Ovary (tissue), 7 donors: ENCODE measurements at regions not wholly inside any gene's neighbourhood (a gene's known extent, or its start where the extent isn't known, plus 50 kb on each side); places are given as distances from the start of the nearest gene placed in this dataset.
"Not testable (repeated sequence)": the region's sequence is repeated elsewhere in the genome, so short reads cannot be mapped to it uniquely, and the experiment has no call there.

Source experiments
- DNase-seq, 5 donors: peaks; one replicate each; pipeline ENCODE4 v3.0.0-alpha.2; 2019 to 2020
- H3K27ac ChIP-seq, 2 donors: fragments of 200-600 bp; one replicate each; pipeline versions ENCODE4 v1.5.1 to v1.8.0; 2019 to 2022
- H3K27me3 ChIP-seq: fragments of 200-600 bp; one replicate; pipeline ENCODE4 v1.8.0; 2022
- H3K36me3 ChIP-seq: fragments of 200-600 bp; sonication (generic); one replicate; pipeline ENCODE4 v1.5.1; 2019
- H3K4me1 ChIP-seq: one replicate; pipeline ENCODE4 v1.8.1; 2013; ENCODE audit warnings: mild to moderate bottlenecking, moderate library complexity; ENCODE audit not compliant: insufficient read depth
- H3K4me3 ChIP-seq: fragments of 200-600 bp; sonication (generic); one replicate; pipeline ENCODE4 v1.5.1; 2017
- H3K9me3 ChIP-seq, 2 donors: fragments of 200-600 bp in 1 of 2; sonication (generic) in 1 of 2; one replicate each; pipeline versions ENCODE4 v1.5.1 to v1.8.1; 2013 to 2019; ENCODE audit warnings: mild to moderate bottlenecking in 1 of 2, moderate library complexity in 1 of 2
- EP300 ChIP-seq: sonication (generic); formaldehyde crosslinking; IDR thresholded peaks from one replicate; pipeline ENCODE4 v1.6.1; 2017; ENCODE audit warnings: antibody characterized with exemption
- POLR2A ChIP-seq: fragments of 450-650 bp; IDR thresholded peaks from one replicate; pipeline ENCODE4 v1.6.1; 2017; ENCODE audit warnings: antibody characterized with exemption, mild to moderate bottlenecking, moderate library complexity
- WGBS, 3 donors: extraction: QIAGEN DNeasy Blood & Tissue Kit in 1 of 3; methylation state at CpG; one replicate each; pipeline versions ENCODE4 v1.1.5 to v1.1.7; 2013 to 2017; 5-methylcytosine and 5-hydroxymethylcytosine counted together
- intact Hi-C, 4 donors: fragments of 100-400 bp; cut with DNase I; formaldehyde crosslinking; loops; one replicate each; pipeline versions ENCODE4 v1.11.0 to v1.15.1; 2022 to 2023
- TF ChIP-seq, protein P1 (sequence below), 3 donors: fragments of 450-650 bp in 2 of 3; fragments of 200-600 bp in 1 of 3; IDR thresholded peaks; one replicate each; pipeline versions ENCODE4 v1.5.1 to v1.8.0; 2016 to 2022; ENCODE audit warnings: antibody characterized with exemption in 3 of 3, mild to moderate bottlenecking in 1 of 3
- donor health status: DM: no; HTN: no; CAD: no; lungs with moderate emphysema.
- donor health status: DM: no; HTN: no; CAD: no.
- donor health status: Bipolar disorder and iron deficiency.
- donor health status: DM: no; HTN: no; CAD: no.
- donor health status: DM: yes; HTN: yes; CAD: no.

DNA sequence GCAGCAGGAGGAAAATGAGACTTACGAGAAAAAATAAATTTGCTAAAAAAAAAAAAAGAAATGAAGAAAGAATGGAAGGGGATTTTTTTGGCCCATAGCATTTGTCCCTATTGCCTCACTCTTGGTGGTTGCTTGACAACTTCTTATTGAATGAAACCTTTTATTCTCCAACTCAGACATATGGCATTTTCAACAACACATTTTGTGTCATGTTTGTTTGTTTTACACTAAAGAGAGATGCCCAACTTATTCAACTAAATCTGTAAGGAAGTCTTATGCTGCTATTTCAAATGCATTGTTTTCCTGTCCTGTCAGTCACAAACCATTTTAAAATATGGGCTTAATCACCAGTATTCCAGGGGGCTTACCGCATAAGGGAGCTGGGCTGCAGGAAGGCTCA, 409.1 kb upstream of the TENM3 start:
- DNase-seq = no peak
- intact Hi-C loops = no loop called here
- no peaks in the 10 kb centered on the region for H3K9me3 ChIP-seq
- 88 to 94% (median 92%) methylated on average over 2 of the region's 2 CpGs for WGBS, 3 donors
- H3K27ac ChIP-seq = no peak overlapping the region
- H3K27me3 ChIP-seq = no peaks in the 10 kb centered on the region
- TF ChIP-seq, protein P1, sequence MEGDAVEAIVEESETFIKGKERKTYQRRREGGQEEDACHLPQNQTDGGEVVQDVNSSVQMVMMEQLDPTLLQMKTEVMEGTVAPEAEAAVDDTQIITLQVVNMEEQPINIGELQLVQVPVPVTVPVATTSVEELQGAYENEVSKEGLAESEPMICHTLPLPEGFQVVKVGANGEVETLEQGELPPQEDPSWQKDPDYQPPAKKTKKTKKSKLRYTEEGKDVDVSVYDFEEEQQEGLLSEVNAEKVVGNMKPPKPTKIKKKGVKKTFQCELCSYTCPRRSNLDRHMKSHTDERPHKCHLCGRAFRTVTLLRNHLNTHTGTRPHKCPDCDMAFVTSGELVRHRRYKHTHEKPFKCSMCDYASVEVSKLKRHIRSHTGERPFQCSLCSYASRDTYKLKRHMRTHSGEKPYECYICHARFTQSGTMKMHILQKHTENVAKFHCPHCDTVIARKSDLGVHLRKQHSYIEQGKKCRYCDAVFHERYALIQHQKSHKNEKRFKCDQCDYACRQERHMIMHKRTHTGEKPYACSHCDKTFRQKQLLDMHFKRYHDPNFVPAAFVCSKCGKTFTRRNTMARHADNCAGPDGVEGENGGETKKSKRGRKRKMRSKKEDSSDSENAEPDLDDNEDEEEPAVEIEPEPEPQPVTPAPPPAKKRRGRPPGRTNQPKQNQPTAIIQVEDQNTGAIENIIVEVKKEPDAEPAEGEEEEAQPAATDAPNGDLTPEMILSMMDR (IDR thresholded peaks at IDR 0.05) = no peak
- H3K4me3 ChIP-seq = no peak overlapping the region
- no peaks in the 10 kb centered on the region for H3K36me3 ChIP-seq
- H3K4me1 ChIP-seq = no peaks in the 10 kb centered on the region

DNA sequence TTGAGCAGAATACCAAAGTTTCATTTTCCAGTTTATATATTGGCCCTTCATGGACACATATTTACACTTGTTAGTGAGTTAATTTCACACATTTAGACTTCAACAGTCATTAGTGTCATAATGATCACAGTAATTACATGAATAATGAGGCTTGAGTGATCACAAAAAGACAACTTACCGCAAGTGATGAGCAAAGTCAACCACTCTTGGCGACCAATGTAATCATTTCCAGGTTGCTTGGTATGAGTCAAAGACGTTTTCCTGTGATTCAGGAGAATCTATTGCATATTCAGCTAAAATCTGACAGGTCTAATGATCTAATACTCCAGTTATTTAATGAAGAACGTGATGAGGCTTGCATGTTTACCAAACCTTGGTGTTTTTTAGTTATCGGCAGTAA, 407.9 kb upstream of the TENM3 start:
- no peak for DNase-seq
- no peak overlapping the region for H3K4me3 ChIP-seq
- WGBS, 3 donors = 74 to 79% (median 79%) methylated on average over 5 of the region's 5 CpGs
- no peaks in the 10 kb centered on the region for H3K9me3 ChIP-seq
- intact Hi-C loops = no loop called here
- TF ChIP-seq POLR2A (no peak), EP300 (no peak)
- TF ChIP-seq, protein P1 (IDR thresholded peaks at IDR 0.05) = no peak
- H3K27me3 ChIP-seq = no peaks in the 10 kb centered on the region
- no peaks in the 10 kb centered on the region for H3K36me3 ChIP-seq
- no peak overlapping the region for H3K27ac ChIP-seq
- no peaks in the 10 kb centered on the region for H3K4me1 ChIP-seq

DNA sequence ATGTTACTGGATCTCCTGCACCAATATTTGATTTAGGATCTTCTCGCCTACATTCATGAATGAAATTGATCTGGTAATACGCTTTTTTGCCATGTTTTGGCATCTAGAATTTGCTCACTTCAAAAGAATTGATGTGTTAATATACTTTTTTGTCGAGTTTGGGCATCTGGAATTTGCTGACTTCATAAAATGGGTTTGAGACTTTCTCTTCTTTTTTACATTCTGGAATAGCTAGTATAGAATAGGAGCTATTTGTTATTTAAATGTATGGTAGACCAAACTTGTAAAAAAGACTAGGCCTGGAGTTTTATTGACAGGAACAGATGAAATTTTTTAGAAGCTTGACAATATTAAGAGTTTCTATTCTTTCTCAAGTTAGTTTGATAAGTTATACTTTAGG, 404.9 kb upstream of the TENM3 start:
- Histone ChIP-seq H3K27me3 (no peaks in the 10 kb centered on the region), H3K27ac (no peak overlapping the region), H3K36me3 (no peaks in the 10 kb centered on the region), H3K4me3 (no peak overlapping the region), H3K4me1 (no peaks in the 10 kb centered on the region), H3K9me3 (no peaks in the 10 kb centered on the region)
- 88 to 90% (median 89%) methylated on average over 3 of the region's 3 CpGs for WGBS, 3 donors
- intact Hi-C loops = no loop called here
- DNase-seq = no peak
- TF ChIP-seq POLR2A (no peak), EP300 (no peak)
- TF ChIP-seq, protein P1 (IDR thresholded peaks at IDR 0.05) = no peak

DNA sequence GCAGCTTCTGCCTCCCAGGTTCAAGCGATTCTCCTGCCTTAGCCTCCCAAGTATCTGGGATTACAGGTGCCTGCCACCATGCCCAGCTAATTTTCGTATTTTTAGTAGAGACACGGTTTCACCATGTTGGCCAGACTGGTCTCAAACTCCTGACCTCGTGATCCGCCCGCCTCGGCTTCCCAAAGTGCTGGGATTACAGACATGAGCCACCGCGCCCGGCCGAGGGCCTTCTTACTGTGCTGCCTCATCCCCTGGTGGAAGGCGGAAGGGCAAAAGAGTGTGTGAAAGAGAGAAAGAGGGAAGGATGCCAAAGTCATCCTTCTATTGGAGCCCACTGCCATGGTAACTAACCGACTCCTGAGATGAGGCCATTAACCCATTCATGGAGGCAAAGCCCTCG, 399.4 kb upstream of the TENM3 start:
- intact Hi-C loops, H3K9me3 ChIP-seq: not testable (repeated sequence)
- 92 to 93% (median 92%) methylated on average over 14 of the region's 14 CpGs for WGBS, 3 donors

DNA sequence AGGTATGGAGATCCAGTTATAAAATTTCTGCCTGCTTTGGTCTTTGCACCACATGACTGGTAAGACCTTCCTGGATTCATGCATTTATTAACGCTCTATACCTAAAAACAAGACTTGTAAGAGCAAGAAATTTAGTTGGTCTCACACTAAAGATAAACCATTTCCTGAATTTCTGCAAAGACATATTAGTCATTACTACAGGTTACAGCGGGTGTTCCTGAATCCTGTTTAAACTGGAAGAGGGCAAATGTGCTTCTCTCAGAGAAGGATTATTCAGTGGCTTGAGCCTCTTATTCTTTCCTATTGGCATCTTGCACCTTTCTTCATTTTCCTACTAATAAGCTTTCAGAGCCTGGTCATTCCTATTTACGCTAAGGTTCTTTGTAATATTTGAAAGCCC, 397.6 kb upstream of the TENM3 start:
- no peak for TF ChIP-seq EP300
- TF ChIP-seq POLR2A = no peak
- TF ChIP-seq, protein P1 (IDR thresholded peaks at IDR 0.05) = no peak
- Histone ChIP-seq H3K4me1 (no peaks in the 10 kb centered on the region), H3K4me3 (no peak overlapping the region), H3K27ac (no peak overlapping the region), H3K36me3 (no peaks in the 10 kb centered on the region), H3K9me3 (no peaks in the 10 kb centered on the region), H3K27me3 (no peaks in the 10 kb centered on the region)
- intact Hi-C loops = no loop called here
- WGBS, 3 donors = 91 to 97% (median 94%) methylated on average over 3 of the region's 3 CpGs
- DNase-seq = no peak

More for the DNA sequence above, 399.4 kb upstream of the TENM3 start:
- not testable (repeated sequence) for H3K27ac ChIP-seq, H3K27me3 ChIP-seq, H3K36me3 ChIP-seq, H3K4me3 ChIP-seq, DNase-seq, H3K4me1 ChIP-seq
